Neural cell (in vitro differentiated cells): ENCODE measurements at regions not wholly inside any gene's neighbourhood (a gene's known extent, or its start where the extent isn't known, plus 50 kb on each side); places are given as distances from the start of the nearest gene placed in this dataset.

Experiments
- EP300 ChIP-seq: fragments of 450-650 bp; conservative IDR thresholded peaks from 2 replicates; pipeline ENCODE4 v1.6.1; 2014; ENCODE audit warnings: antibody characterized with exemption, mild to moderate bottlenecking, moderate library complexity; ENCODE audit not compliant: poor library complexity, severe bottlenecking
- EZH2 ChIP-seq: fragments of 200-600, 300-800 bp; shearing (Covaris generic), sonication (generic); IDR thresholded peaks from 2 replicates; pipeline ENCODE4 v1.6.1; 2014; ENCODE audit warnings: antibody characterized with exemption, low read length, borderline replicate concordance, mild to moderate bottlenecking; ENCODE audit not compliant: insufficient read depth, poor library complexity, severe bottlenecking
- RAD21 ChIP-seq: fragments of 450-650 bp; conservative IDR thresholded peaks from 2 replicates; pipeline ENCODE4 v1.6.1; 2014; ENCODE audit warnings: antibody characterized with exemption, mild to moderate bottlenecking, moderate library complexity
- TF ChIP-seq, protein P1 (sequence below): fragments of 450-650 bp; IDR thresholded peaks from 2 replicates; pipeline ENCODE4 v1.5.1; 2014; ENCODE audit warnings: antibody characterized with exemption, mild to moderate bottlenecking, moderate library complexity; ENCODE audit not compliant: poor library complexity, severe bottlenecking

DNA sequence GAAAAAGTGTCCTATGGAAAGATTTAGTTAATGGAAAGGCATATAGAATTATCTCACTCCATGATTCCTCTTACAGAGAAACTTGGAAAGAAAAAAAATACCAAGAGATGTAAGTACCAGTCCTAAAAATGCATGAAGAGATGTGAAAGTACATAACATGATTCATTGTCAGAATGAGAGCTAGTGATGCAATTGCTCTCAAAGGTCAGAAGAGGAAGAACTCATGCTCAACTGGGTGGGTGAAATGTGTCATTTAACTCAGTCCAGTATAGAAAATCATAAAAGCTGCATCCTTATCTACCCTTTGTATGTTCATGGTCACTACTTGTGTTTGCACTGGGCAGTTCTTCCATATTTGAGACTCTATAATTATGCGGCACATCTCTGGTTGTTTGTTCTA lies 300.0 kb upstream of the PIK3C3 start:
- TF ChIP-seq, protein P1, sequence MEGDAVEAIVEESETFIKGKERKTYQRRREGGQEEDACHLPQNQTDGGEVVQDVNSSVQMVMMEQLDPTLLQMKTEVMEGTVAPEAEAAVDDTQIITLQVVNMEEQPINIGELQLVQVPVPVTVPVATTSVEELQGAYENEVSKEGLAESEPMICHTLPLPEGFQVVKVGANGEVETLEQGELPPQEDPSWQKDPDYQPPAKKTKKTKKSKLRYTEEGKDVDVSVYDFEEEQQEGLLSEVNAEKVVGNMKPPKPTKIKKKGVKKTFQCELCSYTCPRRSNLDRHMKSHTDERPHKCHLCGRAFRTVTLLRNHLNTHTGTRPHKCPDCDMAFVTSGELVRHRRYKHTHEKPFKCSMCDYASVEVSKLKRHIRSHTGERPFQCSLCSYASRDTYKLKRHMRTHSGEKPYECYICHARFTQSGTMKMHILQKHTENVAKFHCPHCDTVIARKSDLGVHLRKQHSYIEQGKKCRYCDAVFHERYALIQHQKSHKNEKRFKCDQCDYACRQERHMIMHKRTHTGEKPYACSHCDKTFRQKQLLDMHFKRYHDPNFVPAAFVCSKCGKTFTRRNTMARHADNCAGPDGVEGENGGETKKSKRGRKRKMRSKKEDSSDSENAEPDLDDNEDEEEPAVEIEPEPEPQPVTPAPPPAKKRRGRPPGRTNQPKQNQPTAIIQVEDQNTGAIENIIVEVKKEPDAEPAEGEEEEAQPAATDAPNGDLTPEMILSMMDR = no peak
- TF ChIP-seq EP300 (no peak), EZH2 (no peak), RAD21 (no peak)
